IMR-90 (cell line): ENCODE measurements at regions not wholly inside any gene's neighbourhood (a gene's known extent, or its start where the extent isn't known, plus 50 kb on each side); places are given as distances from the start of the nearest gene placed in this dataset.

Experiments used
- MAZ ChIP-seq: IDR thresholded peaks from 2 replicates; pipeline ENCODE4 v1.6.1; 2012; ENCODE audit warnings: low read depth, mild to moderate bottlenecking, low read length, improper control_type of control experiment, moderate library complexity, borderline replicate concordance
- POLR2A ChIP-seq: IDR thresholded peaks from 2 replicates; pipeline ENCODE4 v1.6.1; 2012; ENCODE audit warnings: mild to moderate bottlenecking, low read depth, low read length
- TF ChIP-seq, protein P1 (sequence below): conservative IDR thresholded peaks from 2 replicates; pipeline ENCODE4 v1.5.1; 2012; ENCODE audit warnings: mild to moderate bottlenecking, low read depth, low read length, improper control_type of control experiment

DNA sequence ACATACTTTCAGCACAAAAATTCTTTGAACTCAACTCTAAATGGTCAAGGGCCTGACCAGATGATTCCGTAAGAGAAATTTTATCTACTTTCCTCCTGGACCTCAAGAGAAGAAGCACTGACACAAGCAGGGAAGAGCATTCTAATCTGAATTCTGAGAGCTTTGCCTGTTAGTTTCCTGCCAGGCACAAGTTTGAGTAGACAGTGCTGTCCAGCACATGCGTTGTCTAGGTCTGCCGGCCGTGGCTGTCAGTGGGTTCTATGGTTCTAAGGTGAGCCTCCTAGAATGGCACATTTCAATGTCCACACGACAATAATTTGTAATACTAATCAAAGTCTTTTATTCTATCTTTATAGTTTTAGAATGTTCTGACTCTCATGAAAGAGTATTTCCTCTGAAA is 91.9 kb downstream of the RFPL4B start:
- TF ChIP-seq POLR2A: no peak
- TF ChIP-seq MAZ: no peak
- TF ChIP-seq, protein P1, sequence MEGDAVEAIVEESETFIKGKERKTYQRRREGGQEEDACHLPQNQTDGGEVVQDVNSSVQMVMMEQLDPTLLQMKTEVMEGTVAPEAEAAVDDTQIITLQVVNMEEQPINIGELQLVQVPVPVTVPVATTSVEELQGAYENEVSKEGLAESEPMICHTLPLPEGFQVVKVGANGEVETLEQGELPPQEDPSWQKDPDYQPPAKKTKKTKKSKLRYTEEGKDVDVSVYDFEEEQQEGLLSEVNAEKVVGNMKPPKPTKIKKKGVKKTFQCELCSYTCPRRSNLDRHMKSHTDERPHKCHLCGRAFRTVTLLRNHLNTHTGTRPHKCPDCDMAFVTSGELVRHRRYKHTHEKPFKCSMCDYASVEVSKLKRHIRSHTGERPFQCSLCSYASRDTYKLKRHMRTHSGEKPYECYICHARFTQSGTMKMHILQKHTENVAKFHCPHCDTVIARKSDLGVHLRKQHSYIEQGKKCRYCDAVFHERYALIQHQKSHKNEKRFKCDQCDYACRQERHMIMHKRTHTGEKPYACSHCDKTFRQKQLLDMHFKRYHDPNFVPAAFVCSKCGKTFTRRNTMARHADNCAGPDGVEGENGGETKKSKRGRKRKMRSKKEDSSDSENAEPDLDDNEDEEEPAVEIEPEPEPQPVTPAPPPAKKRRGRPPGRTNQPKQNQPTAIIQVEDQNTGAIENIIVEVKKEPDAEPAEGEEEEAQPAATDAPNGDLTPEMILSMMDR: no peak
